GM18858 (cell line): ENCODE measurements at regions not wholly inside any gene's neighbourhood (a gene's known extent, or its start where the extent isn't known, plus 50 kb on each side); places are given as distances from the start of the nearest gene placed in this dataset.

Source experiments
- ATAC-seq: cut with Tn5 transposase; IDR thresholded peaks from one replicate; pipeline ENCODE4 v1.9.1; 2021; ENCODE audit not compliant: unreplicated experiment

DNA sequence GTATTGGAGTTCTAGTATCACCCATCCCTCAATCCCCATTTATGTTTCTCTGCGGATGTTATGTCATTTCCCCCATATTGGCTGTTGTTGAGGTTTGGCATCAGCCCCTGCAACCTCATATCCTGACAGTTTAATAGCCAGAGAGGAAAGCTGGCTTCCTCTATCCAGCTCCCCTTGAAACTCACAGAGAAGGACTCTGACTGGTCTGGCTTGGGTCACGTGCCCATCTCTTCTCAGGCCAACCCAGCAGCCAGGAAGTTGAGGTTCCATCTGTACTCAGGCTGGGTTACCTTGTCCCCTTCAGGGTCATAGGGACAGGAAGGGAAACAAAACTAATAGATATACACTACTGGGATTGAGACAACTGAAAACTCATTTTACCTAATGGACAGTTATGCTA is 148.0 kb upstream of the SLC14A2 start:
- no peak for ATAC-seq

DNA sequence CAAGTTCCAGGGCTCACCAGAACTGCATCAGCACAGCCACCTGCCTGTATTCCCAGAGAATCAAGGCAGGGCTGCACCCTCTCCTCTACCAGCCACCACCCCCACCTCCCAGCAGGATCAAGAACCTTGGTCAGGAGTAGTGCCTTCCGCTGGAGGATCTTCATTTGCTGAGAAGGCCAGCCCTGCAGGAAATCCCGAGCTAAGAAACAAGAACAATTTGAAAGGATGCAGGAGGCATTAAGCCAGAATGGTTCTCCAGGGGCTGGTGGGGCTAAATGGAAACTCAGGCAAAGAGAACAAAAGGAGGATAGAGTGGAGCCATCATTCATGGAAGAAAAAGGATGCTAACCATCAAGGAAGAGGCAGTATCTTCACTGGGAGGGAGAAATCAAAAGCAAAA is 147.3 kb upstream of the SLC14A2 start:
- no peak for ATAC-seq

DNA sequence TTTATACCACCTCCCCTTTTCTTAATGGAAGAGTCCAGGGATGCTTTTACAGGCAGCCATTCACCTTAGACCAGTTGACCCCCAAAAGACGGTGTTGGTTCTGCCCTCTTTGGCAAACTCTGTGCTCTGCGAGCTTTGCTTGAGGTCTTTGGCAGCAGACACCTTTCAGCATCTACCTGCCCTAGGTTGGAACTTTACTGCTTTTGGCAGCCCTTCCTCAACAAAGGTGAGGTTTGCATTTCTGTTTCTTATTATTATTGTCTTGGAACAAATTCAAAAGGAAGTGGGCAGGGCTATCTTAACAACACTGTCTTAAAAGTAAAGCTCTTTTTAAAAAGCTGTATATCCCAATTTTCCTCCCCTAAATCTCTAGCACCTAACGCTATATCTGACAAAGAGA is 136.4 kb upstream of the SLC14A2 start:
- no peak for ATAC-seq

DNA sequence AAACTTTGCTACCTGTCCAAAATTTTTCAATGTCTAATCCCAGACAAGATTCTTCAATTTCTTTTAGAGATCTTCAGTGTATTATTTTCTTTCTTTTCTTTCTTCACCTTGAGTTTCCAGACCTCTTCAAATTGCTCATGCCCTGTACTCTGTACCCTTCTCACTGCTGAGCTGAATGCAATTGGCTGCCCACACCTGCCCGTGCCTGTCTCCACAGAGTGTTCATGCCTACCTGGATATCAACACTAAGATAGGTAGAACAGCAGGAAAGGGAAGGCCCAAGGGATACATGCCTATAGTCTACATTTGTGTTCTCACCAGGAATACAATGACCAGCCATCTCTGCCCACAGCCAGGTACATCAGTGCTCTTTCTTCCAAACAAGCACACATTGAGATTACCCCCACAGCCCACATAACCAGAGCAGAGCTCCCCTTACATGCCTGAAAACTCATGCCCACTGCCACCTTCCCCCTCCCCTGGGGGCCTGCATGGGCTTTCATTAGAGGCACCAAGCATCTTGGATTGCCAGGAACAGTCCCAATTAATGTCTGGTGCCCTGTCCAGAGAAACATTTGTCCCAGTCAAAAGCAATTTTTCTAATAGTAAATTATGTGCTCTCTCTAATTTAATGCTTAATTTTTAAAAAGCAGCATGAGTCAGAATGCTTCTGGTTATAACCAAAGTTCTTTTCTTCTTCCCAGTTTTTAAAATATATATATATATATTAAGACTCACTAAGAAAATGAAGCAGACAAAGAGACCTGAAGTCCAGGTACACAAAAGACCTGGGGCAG is 134.9 kb upstream of the SLC14A2 start:
- ATAC-seq = no peak

DNA sequence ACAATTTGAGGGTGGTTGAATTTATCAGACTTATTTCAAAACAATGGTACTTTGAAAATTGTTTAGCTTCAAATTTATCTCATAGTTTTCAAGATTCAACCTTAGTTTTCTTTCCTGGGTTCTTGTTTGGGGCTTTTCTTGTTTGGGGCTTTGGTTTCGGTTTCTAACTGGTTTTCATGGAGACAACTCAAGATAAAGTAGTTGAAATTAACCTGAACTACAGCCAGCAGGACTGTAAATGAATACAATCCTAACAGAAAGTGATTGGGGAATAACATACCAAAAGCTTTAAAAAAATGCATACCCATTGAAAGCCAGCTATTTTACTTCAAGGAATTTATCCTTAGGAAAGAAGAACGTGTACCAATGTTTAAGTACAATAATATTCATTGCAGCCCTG is 133.5 kb upstream of the SLC14A2 start:
- no peak for ATAC-seq

DNA sequence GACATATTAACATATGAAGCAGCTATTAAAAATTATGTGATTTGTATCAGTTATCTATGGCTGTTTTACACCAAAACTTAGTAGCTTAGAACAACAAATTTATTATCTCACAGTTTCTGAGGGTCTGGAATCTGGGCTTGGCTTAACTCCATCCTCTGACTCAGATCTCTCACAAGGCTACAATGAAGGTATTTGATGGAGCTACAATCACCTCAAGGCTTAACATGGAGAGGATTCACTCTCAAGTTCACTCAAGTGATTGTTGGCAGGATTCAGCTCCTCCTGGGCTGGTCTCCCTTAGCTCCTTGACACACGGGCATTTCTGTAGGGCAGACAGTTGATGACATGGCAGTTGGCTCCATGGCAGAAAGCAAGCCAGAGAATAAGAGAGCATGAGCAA is 133.0 kb upstream of the SLC14A2 start:
- no peak for ATAC-seq

DNA sequence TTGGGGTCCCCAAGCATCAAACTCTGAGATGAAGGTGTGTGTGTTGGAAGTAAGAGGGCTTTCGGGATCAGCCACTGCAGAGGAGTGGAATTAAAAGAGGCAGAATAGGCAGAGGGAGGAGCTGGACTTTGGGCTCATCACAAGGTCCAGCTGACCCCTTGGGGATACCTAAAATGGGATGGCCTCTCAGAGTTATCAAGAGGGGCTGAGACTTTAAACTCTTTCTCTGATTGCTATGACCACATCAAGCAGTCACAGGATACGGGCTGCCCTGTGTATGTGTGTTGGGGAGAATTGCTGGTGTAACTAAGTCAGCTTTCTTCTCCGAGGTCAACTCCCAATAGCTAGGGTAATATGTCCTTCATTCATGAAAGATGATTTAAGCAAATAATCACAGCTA is 127.7 kb upstream of the SLC14A2 start:
- no peak for ATAC-seq

DNA sequence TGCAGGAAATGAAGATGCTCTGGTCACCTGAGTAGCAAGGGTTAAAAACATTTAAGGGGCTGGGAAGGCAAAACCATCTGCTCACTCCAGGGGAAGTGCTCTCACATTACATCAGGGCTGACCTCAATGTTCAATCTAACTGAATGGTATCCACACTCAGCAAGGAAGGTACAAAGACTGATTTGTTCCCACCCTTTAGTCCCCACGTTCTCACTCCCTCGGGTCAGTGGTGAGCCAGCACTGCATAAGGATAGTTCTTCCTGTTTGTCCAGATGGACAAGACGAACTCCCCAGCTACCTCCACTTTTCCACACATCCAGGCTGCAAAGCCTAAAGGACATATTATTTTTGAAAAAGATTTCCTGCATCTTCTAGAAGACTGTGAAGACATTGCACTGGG is 126.6 kb upstream of the SLC14A2 start:
- no peak for ATAC-seq

DNA sequence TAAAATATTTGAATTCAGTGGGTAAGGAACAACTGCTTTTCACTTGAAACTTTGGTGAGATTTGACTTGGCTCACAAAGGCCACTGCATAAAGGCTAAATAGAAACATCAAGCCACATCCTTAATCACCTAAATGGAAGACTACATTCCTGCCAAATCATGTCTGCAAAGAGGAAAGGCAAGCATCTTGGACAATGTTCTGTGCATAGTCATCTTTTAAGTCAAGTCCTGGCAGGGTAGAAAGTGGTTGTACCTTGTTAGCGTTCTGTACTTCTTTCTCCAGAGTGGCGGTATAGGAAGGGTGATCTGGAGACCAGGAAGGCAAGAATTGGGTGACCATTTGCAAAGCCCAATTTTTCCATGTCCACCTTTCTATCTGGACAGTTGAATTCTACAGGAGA is 121.4 kb upstream of the SLC14A2 start:
- no peak for ATAC-seq

DNA sequence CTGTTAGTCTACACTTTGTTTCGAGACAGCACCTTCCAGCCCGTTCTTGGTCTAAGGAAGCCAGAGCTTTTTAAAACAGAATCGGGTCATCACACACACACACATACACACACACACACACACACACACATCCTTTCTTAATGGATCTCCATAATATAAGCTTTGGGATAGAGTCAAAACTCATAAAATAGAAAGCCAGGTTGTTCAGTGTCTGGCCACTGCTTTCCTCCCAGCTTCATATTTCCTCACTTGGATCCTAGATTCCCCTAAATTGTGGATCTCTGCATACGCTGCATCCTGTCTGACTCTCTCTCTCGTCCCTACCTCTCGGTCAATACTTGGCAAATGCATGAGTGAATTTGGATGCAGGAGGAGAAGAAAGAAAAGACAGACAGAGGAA is 120.5 kb upstream of the SLC14A2 start:
- no peak for ATAC-seq

DNA sequence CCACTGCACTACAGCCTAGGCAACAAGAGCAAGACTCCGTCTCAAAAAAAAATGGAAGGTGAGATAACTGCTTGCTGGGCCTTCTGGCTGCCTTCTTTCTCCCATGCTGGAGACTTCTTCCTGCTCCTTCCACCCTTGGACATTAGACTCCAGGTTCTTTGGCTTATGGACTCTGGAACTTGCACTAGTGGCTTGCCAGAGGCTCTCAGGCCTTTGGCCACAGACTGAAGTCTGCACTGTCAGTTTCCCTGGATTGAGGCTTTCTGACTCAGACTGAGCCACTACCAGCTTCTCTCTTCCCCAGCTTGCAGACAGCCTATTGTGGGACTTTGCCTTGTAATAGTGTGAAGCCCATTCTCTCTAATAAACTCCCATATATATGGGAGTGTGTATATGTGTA is 118.5 kb upstream of the SLC14A2 start:
- no peak for ATAC-seq

DNA sequence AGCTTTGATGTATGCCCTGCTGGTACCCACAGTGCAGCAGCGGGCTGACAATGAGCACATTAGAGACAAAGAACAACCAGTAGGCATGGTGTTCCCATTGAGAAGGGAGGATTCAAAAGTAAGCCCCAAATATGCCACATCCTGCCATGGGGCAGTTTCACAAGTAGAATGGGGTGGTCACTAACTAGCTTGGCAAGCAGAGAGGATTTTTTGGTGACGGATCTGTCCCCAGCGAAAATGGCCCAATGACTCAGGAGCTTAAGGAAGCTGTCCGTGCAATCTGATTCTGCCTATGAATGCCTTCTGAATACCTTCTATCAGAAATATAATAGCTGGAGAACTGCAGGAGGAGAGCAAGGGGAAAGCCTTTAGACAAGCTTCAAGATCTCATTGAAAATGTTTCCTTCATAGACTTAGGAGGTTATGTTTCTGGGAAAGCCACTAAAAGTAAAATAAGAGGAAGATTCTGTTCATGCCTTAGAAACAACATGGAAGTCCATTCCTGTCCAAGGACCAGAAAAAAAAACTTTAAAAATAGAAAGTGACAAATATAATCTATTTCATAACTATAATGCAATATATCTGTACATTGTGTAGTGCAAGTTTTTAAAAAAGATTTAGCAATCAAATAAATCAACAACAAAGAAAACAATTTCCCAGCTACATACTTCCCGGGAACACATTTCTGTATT is 117.5 kb upstream of the SLC14A2 start:
- ATAC-seq = no peak

DNA sequence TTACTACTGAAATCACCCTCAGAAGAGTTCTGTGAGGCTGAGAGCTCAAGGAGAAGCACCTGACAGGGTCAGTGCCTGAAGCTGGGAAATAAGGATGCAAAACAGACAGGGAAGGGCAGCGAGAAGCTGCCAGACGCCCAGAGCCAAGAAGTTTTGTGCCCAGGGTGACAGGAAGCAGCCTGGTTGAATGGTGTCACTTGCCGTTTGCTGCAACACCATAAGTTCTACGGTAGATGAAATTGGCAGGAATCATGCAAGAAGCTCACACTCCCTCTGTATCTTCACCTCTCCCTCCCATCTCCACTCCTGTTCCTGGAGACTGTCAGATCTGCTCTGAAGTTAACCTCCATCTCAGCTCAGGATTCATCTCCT is 117.0 kb upstream of the SLC14A2 start:
- ATAC-seq = no peak

DNA sequence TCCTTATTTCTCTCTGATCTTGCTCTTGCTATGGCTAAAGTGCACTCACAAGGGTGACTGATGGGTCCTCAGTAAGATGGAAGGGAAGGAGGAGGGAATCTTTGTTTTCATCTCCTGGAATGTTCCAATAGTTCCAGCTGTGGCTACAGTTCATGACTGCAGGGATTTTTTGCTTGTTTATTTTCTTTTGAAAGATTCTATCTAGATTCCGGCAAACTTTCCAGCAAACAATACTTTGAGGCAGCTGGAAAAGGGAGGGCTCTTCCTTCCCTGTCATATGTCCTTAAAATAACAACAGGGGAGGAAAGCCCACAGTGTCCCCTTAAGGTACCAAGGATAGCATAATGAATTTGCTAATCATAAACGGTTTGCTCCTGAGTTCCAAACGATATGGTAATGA is 111.3 kb upstream of the SLC14A2 start:
- no peak for ATAC-seq

DNA sequence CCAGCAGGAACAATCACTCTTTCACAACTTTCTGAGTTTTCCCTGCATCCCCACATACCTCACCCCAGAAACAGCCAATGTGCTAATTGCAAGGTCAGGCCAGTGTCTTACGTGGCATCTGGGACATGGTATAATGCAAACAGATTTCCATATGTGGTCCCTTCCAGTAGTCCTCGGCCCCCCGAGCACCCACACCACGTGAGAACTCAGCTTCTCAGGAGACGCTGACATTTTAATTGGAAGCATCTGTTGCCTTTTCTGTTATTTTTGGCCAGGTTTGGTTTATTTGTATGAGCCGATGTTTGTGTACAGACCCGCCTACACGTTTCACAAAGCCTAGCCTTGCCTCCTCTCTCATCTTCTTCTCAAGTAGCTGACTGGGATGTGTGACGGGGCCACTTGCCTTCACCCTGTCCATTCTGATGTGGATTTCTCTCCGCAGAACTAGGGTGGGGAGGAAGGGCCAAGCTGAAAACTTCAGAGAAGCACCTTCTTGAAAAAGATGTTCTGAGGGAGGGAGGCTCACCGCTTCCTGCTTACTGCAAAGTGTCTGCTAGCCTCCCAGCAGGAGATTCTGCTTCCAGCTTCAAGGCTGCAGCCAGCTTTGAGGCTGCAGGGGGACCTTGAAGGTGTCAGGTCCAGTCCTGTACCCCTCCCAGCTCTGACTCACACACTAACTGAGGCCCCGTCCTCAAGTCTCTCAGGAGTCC is 109.6 kb upstream of the SLC14A2 start:
- ATAC-seq = no peak

DNA sequence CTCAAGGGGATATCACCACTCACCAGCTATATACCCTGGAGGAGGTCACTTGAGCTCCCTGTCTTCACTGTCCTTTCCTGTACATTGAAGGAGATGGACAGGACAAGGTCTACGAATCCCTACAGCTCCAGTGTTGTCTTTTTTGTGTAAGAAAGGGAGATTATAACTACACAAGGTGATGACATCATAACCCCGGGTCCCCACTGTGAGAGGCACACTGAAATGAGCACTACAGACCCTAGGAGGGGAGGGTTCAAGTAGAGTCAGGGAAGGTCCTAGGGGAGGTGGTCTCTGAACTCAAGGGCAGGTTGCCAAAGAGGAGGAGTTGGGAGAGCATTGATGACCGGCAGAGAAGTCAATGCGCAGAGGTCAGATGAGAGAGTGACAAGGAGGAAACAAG is 108.3 kb upstream of the SLC14A2 start:
- no peak for ATAC-seq

DNA sequence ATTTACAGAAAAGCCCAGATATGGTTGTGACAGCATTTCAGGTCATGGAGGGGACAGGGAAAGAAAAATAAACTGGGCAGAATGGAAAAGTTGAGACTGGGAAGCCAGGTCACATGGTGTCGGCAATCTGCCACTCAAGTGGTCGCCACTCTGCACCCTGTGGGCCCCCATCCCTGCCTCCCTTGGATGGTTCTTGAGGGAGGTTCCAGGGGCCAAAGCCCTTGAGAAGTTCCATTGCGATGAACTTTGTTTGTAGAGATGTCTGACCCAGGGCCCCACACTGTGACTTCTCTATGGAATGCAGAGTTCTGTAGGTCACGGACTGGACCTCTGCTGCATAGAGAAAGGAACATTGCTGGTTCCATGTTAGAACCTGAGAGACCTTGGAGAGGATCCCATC is 105.7 kb upstream of the SLC14A2 start:
- ATAC-seq = no peak

DNA sequence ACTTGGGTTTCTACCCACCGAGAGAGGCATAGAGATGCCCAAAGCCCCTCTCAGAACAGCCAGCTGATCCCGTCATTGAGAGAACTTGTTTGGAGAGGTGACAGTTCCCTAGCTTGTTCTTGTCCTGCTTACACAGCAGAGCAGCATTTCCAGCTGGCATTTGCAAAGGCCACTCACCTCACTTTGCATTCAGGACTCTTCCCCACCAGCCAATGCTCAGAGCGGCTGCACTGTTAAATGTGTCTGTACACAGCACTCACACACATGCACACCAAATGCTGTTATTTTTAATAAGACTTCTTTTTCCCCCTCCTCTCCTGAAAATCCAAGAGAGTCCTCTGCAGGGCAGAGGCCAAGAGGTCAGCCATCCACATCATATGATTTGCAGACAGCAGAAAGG is 104.6 kb upstream of the SLC14A2 start:
- no peak for ATAC-seq

DNA sequence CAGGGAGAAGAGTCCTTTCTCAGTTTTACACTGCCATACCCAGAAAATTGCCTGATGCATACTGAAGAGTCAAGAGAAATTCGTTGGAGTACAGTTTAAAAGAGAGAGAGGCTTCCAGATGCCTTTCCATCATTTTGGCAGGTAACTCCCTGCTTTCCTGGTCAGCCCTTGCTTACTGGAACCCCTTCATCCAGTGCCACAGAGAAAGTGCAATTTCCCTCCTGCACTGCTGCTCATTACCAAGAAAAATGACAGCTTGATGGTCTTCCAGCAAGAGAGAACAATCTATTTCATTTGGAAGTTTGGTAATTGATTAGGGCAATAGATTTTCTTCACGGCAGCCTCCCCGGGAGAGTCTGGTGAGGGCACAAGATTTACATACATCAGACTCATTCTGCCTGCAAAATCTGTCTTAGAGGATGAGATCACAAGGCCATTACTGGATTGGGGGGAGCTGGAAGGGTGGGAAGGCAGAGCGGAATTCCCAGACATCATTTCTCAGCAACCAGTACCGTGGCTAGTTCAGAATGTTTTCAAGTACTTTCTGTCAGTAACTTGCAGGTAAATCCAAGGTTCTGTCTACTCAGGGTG is 102.8 kb upstream of the SLC14A2 start:
- no peak for ATAC-seq

DNA sequence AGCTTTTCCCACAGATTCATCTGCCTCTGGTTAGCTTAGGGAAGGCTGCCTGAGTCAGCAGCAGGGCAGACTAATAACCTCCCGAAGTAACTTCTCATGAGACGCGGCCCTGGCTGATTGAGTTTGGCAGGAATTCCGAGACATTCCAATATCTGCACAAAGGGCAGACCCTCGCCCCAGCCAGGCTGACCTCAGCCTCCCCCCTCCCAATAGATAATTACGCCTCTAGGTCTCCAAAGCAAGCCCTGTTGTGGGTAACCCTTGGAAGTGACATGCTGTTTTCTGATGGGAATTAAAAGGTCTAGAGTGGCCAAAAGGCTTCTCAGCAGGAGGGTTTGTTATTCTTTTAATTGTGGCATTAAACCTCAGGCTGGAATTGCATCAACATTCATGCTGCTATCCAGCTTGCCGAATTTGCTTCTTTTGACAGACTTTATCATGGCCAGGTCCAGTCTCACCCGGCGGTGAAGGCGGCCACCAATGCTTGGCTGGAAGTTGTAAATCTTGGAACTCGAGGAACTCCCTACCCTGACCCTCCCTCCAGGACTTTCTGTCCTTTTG is 98.0 kb upstream of the SLC14A2 start:
- no peak for ATAC-seq

DNA sequence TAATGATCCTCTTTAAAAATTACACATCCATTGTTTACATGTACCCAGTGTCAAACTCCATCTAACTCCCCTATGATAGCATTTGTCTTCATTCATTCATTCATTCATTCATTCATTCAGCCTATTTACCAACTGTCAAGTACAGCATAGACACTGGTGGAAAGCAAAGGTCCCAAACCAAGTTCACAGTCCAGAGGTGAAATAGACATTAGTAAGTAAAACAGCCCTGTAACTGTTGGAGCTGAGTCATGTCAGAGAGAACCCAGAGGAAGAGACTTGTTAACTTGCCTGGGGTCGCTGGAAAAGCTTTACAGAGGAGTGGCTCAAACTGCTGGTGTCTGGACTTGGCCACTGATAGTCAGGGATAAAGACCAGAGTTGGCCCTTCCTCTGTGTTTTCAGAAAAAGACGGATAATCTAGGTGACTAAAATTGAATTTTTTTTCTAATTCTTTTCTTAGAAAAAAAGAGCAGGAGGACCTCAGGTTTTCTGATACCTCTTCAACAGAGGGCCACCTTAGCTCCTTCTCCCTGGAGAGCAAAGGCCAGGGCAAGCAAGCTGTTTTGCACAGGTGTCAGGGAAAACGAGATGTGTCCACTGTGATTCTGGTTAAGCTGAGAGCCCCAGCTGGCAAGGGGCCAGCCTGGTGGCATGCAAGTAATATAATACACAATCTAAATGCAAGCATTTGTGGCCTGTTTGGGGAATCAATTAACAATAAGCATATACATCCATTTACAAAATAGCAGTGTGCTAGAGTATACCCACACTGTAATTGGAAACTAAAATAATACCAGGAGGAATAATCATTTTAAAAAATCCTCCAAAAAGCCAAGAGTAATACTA is 96.7 kb upstream of the SLC14A2 start:
- no peak for ATAC-seq
